SU-DHL-6 (cell line): ENCODE measurements at regions not wholly inside any gene's neighbourhood (a gene's known extent, or its start where the extent isn't known, plus 50 kb on each side); places are given as distances from the start of the nearest gene placed in this dataset.

ENCODE experiments used
- H2AFZ ChIP-seq: fragments of 200-600 bp; sonication (generic); 2 replicates; pipeline ENCODE4 v1.6.1; 2014; ENCODE audit warnings: low read depth, mild to moderate bottlenecking, moderate library complexity, mixed read lengths, antibody characterized with exemption, low read length; ENCODE audit not compliant: severe bottlenecking
- H3F3A ChIP-seq: fragments of 200-600 bp; shearing (Covaris generic); 2 replicates; pipeline ENCODE4 v1.6.0; 2016; ENCODE audit warnings: antibody characterized with exemption, mild to moderate bottlenecking; ENCODE audit not compliant: insufficient read depth
- H3K27ac ChIP-seq: fragments of 200-600 bp; sonication (generic); 2 replicates; pipeline ENCODE4 v1.5.1; 2016; ENCODE audit warnings: low read depth, mild to moderate bottlenecking, low read length, moderate library complexity, mixed read lengths
- H3K27me3 ChIP-seq: fragments of 200-600 bp; sonication (generic), shearing (Covaris generic); 2 replicates; pipeline ENCODE4 v1.6.0; 2014; ENCODE audit warnings: mild to moderate bottlenecking, low read length
- H3K36me3 ChIP-seq: fragments of 200-600 bp; sonication (generic); 2 replicates; pipeline ENCODE4 v1.6.1; 2014; ENCODE audit warnings: mild to moderate bottlenecking, low read length, mixed read lengths
- H3K4me2 ChIP-seq: fragments of 300-600, 200-600 bp; shearing (Covaris generic), sonication (generic); 2 replicates; pipeline ENCODE4 v1.6.0; 2014; ENCODE audit warnings: low read length, low read depth, mild to moderate bottlenecking; ENCODE audit not compliant: poor library complexity, severe bottlenecking
- H3K4me3 ChIP-seq: fragments of 200-600 bp; sonication (generic); 2 replicates; pipeline ENCODE4 v1.5.1; 2014; ENCODE audit warnings: antibody characterized with exemption, low read length, mild to moderate bottlenecking, mixed read lengths; ENCODE audit not compliant: insufficient read depth, poor library complexity, severe bottlenecking
- H3K79me2 ChIP-seq: fragments of 200-600 bp; sonication (generic); 2 replicates; pipeline ENCODE4 v1.6.1; 2014; ENCODE audit warnings: mild to moderate bottlenecking, low read length, moderate library complexity; ENCODE audit not compliant: insufficient read depth
- H3K9ac ChIP-seq: fragments of 200-600 bp; sonication (generic); 2 replicates; pipeline ENCODE4 v1.7.0; 2014; ENCODE audit warnings: mild to moderate bottlenecking, low read length
- H3K9me2 ChIP-seq: fragments of 200-600 bp; sonication (generic); replicated peaks from 2 replicates; pipeline ENCODE4 v1.6.1; 2014; ENCODE audit warnings: low read length; ENCODE audit not compliant: insufficient read depth
- H3K9me3 ChIP-seq: fragments of 200-600 bp; sonication (generic); 2 replicates; pipeline ENCODE4 v1.6.1; 2014; ENCODE audit warnings: low read length, mixed read lengths; ENCODE audit not compliant: insufficient read depth
- H4K20me1 ChIP-seq: fragments of 200-600 bp; sonication (generic); 2 replicates; pipeline ENCODE4 v1.6.1; 2014; ENCODE audit warnings: low read depth, mild to moderate bottlenecking, antibody characterized with exemption, low read length, moderate library complexity, mixed read lengths
- CTCF ChIP-seq: fragments of 200-600 bp; sonication (generic); IDR thresholded peaks from one replicate; pipeline ENCODE4 v1.5.1; 2017; ENCODE audit warnings: antibody characterized with exemption, mild to moderate bottlenecking, low read length, moderate library complexity; ENCODE audit not compliant: insufficient read depth, poor library complexity, severe bottlenecking
- EZH2phosphoT487 ChIP-seq: fragments of 200-600 bp; sonication (generic), shearing (Covaris generic); conservative IDR thresholded peaks from 2 replicates; pipeline ENCODE4 v1.6.1; 2018; ENCODE audit warnings: mild to moderate bottlenecking, antibody characterized with exemption, low read length, moderate library complexity, mixed read lengths

GRCh38 chr6:148265054-148265453 is 77.6 kb upstream of the SASH1 start:
- no peaks in the 10 kb centered on the region for H4K20me1 ChIP-seq
- H3K9ac ChIP-seq, result no peak overlapping the region
- no peaks in the 10 kb centered on the region for H3K9me2 ChIP-seq
- no peak overlapping the region for H3K4me2 ChIP-seq
- no peaks in the 10 kb centered on the region for H3K79me2 ChIP-seq
- H2AFZ ChIP-seq, result no peak overlapping the region
- no peaks in the 10 kb centered on the region for H3K27me3 ChIP-seq
- H3F3A ChIP-seq, result no peaks in the 10 kb centered on the region
- H3K27ac ChIP-seq, result no peak overlapping the region
- TF ChIP-seq CTCF (no peak), EZH2phosphoT487 (no peak)
- H3K36me3 ChIP-seq, result no peaks in the 10 kb centered on the region
- H3K9me3 ChIP-seq, result no peaks in the 10 kb centered on the region
- no peak overlapping the region for H3K4me3 ChIP-seq

- Histone ChIP-seq H3K9ac (no peak overlapping the region), H3K79me2 (no peaks in the 10 kb centered on the region), H4K20me1 (no peaks in the 10 kb centered on the region), H3K4me3 (no peak overlapping the region), H2AFZ (no peak overlapping the region), H3K27me3 (no peaks in the 10 kb centered on the region), H3K9me2 (no peaks in the 10 kb centered on the region), H3K9me3 (no peaks in the 10 kb centered on the region), H3K4me2 (no peak overlapping the region), H3K36me3 (no peaks in the 10 kb centered on the region), H3F3A (no peaks in the 10 kb centered on the region), H3K27ac (no peak overlapping the region)
- TF ChIP-seq CTCF (no peak), EZH2phosphoT487 (no peak)
Observed at GRCh38 chr6:148269386-148269785, 73.3 kb upstream of the SASH1 start.

GRCh38 chr6:148271711-148272439 is 70.8 kb upstream of the SASH1 start:
- Histone ChIP-seq H3K79me2 (no peaks in the 10 kb centered on the region), H4K20me1 (no peaks in the 10 kb centered on the region), H3K27ac (no peak overlapping the region), H3K27me3 (no peaks in the 10 kb centered on the region), H3K9ac (no peak overlapping the region), H2AFZ (no peak overlapping the region), H3K9me3 (no peaks in the 10 kb centered on the region), H3F3A (no peaks in the 10 kb centered on the region), H3K4me3 (no peak overlapping the region), H3K9me2 (no peaks in the 10 kb centered on the region), H3K4me2 (no peak overlapping the region), H3K36me3 (no peaks in the 10 kb centered on the region)
- TF ChIP-seq EZH2phosphoT487, result no peak
- no peak for TF ChIP-seq CTCF
